ENCODE measurements at regions not wholly inside any gene's neighbourhood (a gene's known extent, or its start where the extent isn't known, plus 50 kb on each side); places are given as distances from the start of the nearest gene placed in this dataset.
"Not testable (repeated sequence)": the region's sequence is repeated elsewhere in the genome, so short reads cannot be mapped to it uniquely, and the experiment has no call there.

GRCh38 chr5:106258591-106259125 is 1412.1 kb downstream of the EFNA5 start:
- no peaks in the 10 kb centered on the region for H4K20me1 ChIP-seq (ENCODE audit: insufficient read depth, low read length)
- BruUV-seq (replicated peaks): no TSS peak
- CTCF ChIA-PET (ENCODE audit: unreplicated experiment): no interaction called here
- POLR2A ChIA-PET: no interaction called here
- no peaks in the 10 kb centered on the region for H3K9me2 ChIP-seq (ENCODE audit: insufficient read depth, low read length)
- no peak overlapping the region for H3K27ac ChIP-seq (ENCODE audit: low read depth, low read length, poor library complexity, severe bottlenecking)
- intact Hi-C loops (cut with micrococcal nuclease; ENCODE audit: unreplicated experiment): no loop called here
- H3K4me3 ChIP-seq (ENCODE audit: low read depth, low read length, poor library complexity, severe bottlenecking): no peak overlapping the region
- no peaks in the 10 kb centered on the region for H3K9me3 ChIP-seq (ENCODE audit: low read length)
- no peak for DNase-seq (ENCODE audit: low spot score)
- H3K36me3 ChIP-seq (ENCODE audit: insufficient read depth, low read length): no peaks in the 10 kb centered on the region
- no peak overlapping the region for H2AFZ ChIP-seq (ENCODE audit: low read length)
- H3K79me2 ChIP-seq (ENCODE audit: insufficient read depth, low read depth, low read length): no peaks in the 10 kb centered on the region
- H3K4me1 ChIP-seq (ENCODE audit: insufficient read depth, low read length, poor library complexity, severe bottlenecking): no peaks in the 10 kb centered on the region
- H3K4me2 ChIP-seq (ENCODE audit: low read length): no peak overlapping the region
- TF ChIP-seq EZH2phosphoT487 (IDR thresholded peaks at IDR 0.05; ENCODE audit: borderline replicate concordance, low read depth, low read length): no peak
- no peak for TF ChIP-seq CTCF (conservative IDR thresholded peaks at IDR 0.05; ENCODE audit: low read length)

GRCh38 chr5:106254784-106255183 is 1416.0 kb downstream of the EFNA5 start:
- ChIA-PET CTCF (ENCODE audit: unreplicated experiment) (no interaction called here), POLR2A (no interaction called here)
- Histone ChIP-seq H4K20me1 (ENCODE audit: insufficient read depth, low read length) (no peaks in the 10 kb centered on the region), H3K9me3 (ENCODE audit: low read length) (no peaks in the 10 kb centered on the region), H3K4me3 (ENCODE audit: low read depth, low read length, poor library complexity, severe bottlenecking) (no peak overlapping the region), H2AFZ (ENCODE audit: low read length) (no peak overlapping the region), H3K79me2 (ENCODE audit: insufficient read depth, low read depth, low read length) (no peaks in the 10 kb centered on the region), H3K4me1 (ENCODE audit: insufficient read depth, low read length, poor library complexity, severe bottlenecking) (no peaks in the 10 kb centered on the region), H3K4me2 (ENCODE audit: low read length) (no peak overlapping the region), H3K9me2 (ENCODE audit: insufficient read depth, low read length) (no peaks in the 10 kb centered on the region), H3K27ac (ENCODE audit: low read depth, low read length, poor library complexity, severe bottlenecking) (no peak overlapping the region), H3K36me3 (ENCODE audit: insufficient read depth, low read length) (no peaks in the 10 kb centered on the region)
- TF ChIP-seq CTCF (conservative IDR thresholded peaks at IDR 0.05; ENCODE audit: low read length): no peak
- TF ChIP-seq EZH2phosphoT487 (IDR thresholded peaks at IDR 0.05; ENCODE audit: borderline replicate concordance, low read depth, low read length): no peak
- DNase-seq (ENCODE audit: low spot score): no peak
- BruUV-seq (replicated peaks): no TSS peak
- intact Hi-C loops (cut with micrococcal nuclease; ENCODE audit: unreplicated experiment): no loop called here

DNA sequence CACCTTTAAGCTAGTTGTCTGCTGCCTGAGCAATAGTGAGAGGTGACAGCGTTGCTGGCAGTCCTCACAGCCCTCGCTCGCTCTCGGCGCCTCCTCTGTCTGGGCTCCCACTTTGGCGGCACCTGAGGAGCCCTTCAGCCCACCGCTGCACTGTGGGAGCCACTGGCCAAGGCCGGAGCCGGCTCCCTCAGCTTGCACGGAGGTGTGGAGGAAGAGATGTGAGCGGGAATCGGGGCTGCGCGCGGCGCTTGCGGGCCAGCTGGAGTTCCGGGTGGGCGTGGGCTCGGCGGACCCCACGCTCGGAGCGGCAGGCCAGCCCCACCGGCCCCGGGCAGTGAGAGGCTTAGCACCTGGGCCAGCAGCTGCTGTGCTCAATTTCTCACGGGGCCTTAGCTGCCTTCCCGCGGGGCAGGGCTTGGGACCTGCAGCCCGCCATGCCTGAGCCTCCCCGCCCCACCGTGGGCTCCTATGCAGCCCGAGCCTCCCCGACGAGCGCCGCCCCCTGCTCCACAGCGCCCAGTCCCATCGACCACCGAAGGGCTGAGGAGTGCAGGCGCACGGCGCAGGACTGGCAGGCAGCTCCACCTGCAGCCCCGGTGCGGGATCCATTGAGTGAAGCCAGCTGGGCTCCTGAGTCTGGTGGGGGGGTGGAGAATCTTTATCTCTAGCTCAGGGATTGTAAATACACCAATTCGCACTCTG is 1424.5 kb downstream of the EFNA5 start:
- H3K27ac ChIP-seq (ENCODE audit: low read depth, low read length, poor library complexity, severe bottlenecking); H2AFZ ChIP-seq (ENCODE audit: low read length); H3K36me3 ChIP-seq (ENCODE audit: insufficient read depth, low read length); DNase-seq (ENCODE audit: low spot score); CTCF ChIA-PET (ENCODE audit: unreplicated experiment); H3K9me3 ChIP-seq (ENCODE audit: low read length); H3K9me2 ChIP-seq (ENCODE audit: insufficient read depth, low read length); H3K4me3 ChIP-seq (ENCODE audit: low read depth, low read length, poor library complexity, severe bottlenecking); BruUV-seq (replicated peaks); H3K79me2 ChIP-seq (ENCODE audit: insufficient read depth, low read depth, low read length); H3K4me1 ChIP-seq (ENCODE audit: insufficient read depth, low read length, poor library complexity, severe bottlenecking); intact Hi-C loops (cut with micrococcal nuclease; ENCODE audit: unreplicated experiment); H3K4me2 ChIP-seq (ENCODE audit: low read length); H4K20me1 ChIP-seq (ENCODE audit: insufficient read depth, low read length): not testable (repeated sequence)
- POLR2A ChIA-PET: interaction anchor here (1.1 kb wide), 1 partner anchor 16 kb away, joined by 3 read pairs; no protein-coding TSS in a partner anchor
